Urinary bladder (tissue), 3 donors: ENCODE measurements at regions not wholly inside any gene's neighbourhood (a gene's known extent, or its start where the extent isn't known, plus 50 kb on each side); places are given as distances from the start of the nearest gene placed in this dataset.
"Not testable (repeated sequence)": the region's sequence is repeated elsewhere in the genome, so short reads cannot be mapped to it uniquely, and the experiment has no call there.

Source experiments
- DNase-seq: peaks from one replicate; pipeline ENCODE4 v3.0.0-alpha.2; 2015; ENCODE audit errors: extremely low spot score
- H3K27ac ChIP-seq: one replicate; pipeline ENCODE4 v1.5.1; 2013; ENCODE audit warnings: low read depth, mild to moderate bottlenecking, moderate library complexity
- H3K36me3 ChIP-seq: one replicate; pipeline ENCODE4 v1.6.1; 2013; ENCODE audit warnings: mild to moderate bottlenecking, moderate library complexity; ENCODE audit not compliant: insufficient read depth
- H3K4me1 ChIP-seq: one replicate; pipeline ENCODE4 v1.6.1; 2013; ENCODE audit warnings: mild to moderate bottlenecking, moderate library complexity; ENCODE audit not compliant: insufficient read depth
- H3K4me3 ChIP-seq: one replicate; pipeline ENCODE4 v1.5.1; 2013; ENCODE audit warnings: low read depth, low read length
- WGBS: extraction: QIAGEN DNeasy Blood & Tissue Kit; methylation state at CpG from one replicate; pipeline ENCODE4 v1.1.7; 2013; 5-methylcytosine and 5-hydroxymethylcytosine counted together
- donor health status: healthy with polysubstance abuse.
- donor health status: healthy.

DNA sequence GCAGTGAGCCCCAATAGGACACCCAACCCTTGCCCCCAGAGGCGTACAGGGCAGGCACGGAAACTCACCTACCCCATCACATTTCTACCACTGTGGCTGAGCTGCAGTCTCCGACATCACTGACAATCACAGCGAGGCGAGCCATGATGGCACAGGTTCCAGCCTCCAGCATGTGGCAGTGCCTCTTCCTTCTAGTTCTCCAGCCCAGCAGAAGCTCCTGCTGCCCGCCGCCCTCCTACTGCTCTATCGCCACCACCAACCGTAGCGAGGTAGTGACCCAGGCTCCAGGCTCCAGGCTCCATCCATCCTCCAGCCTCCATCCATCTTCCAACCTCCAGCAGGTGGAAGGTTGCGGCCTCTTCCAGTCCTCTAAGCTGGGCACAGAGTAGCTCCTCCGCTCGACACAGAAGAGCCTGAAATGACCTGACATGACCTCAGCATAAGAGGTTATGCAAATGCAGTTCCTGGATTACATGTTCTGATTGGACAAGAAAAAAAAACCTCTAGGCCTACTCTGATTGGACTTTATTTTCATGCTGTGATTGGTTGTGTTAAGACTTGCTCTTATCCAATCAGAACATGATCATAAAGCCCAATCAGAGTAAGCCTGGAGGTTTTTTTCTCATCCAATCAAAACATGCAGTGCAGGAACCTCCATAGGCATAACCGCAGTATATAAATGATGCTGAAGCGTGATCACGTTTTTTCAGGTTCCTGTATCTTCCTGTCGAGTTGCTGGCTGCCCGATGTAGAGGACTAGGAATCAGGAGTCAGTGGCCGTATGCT is 438.9 kb upstream of the ZNF337 start:
- Histone ChIP-seq H3K4me3 (no peak overlapping the region), H3K4me1 (no peaks in the 10 kb centered on the region), H3K27ac (no peak overlapping the region), H3K36me3 (no peaks in the 10 kb centered on the region)
- WGBS = 90% methylated on average over 19 of the region's 19 CpGs
- no peak for DNase-seq

DNA sequence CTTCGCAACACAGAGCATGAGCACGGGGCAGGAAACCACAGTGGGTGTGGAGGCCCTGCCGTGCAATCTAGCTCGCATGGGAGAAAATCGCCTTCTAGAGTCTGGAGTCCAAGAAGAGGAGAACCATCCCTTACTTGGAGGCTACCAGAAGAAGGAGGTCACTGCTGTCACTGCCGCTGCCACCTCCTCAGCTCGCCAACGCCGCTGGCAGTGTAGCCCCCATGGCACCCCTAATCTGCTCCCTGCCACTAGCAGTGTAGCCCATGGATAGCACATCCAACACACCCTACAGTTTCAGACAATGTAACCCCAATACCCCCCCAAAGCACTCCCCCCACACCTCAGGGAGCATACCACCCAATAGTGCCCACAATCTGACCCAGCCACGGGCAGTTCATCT is 438.0 kb upstream of the ZNF337 start:
- WGBS = 90% methylated on average over 10 of the region's 10 CpGs
- Histone ChIP-seq H3K27ac (no peak overlapping the region), H3K36me3 (no peaks in the 10 kb centered on the region), H3K4me1 (no peaks in the 10 kb centered on the region), H3K4me3 (no peak overlapping the region)
- DNase-seq = no peak

DNA sequence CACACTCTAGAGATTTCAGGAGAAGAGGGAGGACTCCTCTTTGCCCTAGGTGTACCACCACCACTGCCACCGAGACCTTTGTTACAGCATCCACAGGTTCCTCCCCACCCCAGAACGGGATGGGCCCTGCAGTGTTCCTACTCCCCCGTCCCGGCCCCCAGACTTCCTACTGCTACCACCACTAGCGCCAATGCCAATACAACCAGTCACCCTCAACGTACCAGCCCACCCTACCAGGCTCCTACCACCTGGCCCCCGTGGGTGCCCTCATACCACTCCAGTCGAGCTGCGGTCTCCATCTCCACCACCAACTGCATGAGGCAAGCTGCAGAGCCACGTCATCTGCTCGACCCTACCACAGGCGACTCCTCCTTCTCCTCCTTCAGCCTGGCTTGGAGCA is 437.1 kb upstream of the ZNF337 start:
- not testable (repeated sequence) for H3K27ac ChIP-seq, H3K4me1 ChIP-seq, H3K4me3 ChIP-seq, H3K36me3 ChIP-seq, DNase-seq
- WGBS = 88% methylated on average over 12 of the region's 12 CpGs

DNA sequence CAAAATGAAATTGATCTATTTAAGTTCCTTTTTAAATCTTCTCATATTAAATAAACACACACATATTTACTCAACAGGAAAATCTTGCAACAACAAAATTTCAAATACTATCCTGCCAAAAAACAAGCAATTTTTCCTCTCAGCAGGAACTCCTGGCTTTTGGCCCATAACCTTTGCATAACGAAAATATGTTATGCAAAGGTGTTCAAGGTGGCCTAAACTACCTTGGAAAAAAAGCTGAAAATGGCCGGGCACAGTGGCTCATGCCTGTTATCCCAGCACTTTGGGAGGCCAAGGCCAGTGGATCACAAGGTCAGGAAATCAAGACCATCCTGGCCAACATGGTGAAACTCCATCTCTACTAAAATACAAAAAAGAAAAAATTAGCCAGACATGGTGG is 424.3 kb upstream of the ZNF337 start:
- not testable (repeated sequence) for H3K4me3 ChIP-seq, H3K27ac ChIP-seq, H3K4me1 ChIP-seq, DNase-seq, H3K36me3 ChIP-seq
- WGBS = 68% methylated on average over 2 of the region's 2 CpGs

DNA sequence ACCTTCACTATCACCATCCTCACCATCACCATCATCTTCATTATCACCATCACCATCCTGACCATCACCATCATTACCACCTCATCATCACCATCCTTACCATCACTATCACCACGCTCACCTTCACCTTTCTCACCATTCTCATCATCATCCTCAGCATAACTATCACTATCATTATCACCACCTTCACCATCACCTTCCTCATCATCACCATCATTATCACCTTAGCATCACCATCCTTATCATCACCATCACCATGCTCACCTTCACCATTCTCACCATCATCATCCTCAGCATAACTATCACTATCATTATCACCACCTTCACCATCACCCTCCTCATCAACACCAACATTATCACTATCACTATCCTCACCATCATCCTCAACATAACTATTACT is 397.8 kb upstream of the ZNF337 start:
- H3K36me3 ChIP-seq, DNase-seq, H3K4me3 ChIP-seq, H3K4me1 ChIP-seq, H3K27ac ChIP-seq: not testable (repeated sequence)
- 79% methylated on average over 1 of the region's 1 CpG for WGBS

DNA sequence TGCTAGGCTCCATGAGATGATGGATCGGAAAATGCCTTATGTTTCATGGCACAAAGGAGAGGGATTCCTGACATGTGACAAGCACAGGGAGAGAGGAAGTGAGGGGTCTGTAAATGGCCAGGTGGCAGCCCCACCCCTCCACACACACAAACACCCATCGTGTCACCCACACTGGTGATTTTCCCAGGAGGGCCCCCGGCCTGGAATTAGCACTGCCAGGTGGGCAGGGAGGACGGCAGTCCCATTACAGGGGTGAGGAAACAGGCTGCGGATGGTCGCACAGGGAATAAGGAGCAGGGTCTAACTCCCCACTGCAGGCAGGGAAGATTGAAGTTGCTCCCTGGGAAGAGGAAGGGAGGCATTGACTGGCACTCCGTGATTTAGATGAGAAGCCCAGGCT is 395.3 kb upstream of the ZNF337 start:
- not testable (repeated sequence) for H3K27ac ChIP-seq, H3K4me1 ChIP-seq, DNase-seq, H3K4me3 ChIP-seq, H3K36me3 ChIP-seq
- WGBS = 68% methylated on average over 7 of the region's 7 CpGs

DNA sequence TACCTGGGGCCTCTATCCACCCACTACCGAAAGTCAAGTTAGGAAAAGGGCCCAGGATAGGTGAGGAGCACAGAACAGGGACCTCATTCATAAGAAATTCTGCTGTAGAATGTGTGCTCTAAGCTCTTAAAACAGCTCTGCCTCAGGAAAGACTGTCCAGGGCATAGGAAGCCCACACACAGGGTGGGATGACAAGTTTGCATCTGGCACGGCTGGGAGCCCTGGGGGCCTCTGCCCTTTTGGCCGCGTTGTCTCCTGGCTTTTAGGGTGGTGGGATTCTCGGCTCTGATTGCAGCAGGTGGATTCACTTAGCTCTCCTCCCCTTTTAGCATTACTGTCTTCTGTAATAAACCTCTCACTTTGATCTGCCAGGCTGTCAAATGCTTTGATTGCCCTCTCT is 389.5 kb upstream of the ZNF337 start:
- not testable (repeated sequence) for H3K4me1 ChIP-seq, H3K4me3 ChIP-seq, H3K36me3 ChIP-seq, DNase-seq, H3K27ac ChIP-seq
- 56% methylated on average over 4 of the region's 5 CpGs for WGBS

DNA sequence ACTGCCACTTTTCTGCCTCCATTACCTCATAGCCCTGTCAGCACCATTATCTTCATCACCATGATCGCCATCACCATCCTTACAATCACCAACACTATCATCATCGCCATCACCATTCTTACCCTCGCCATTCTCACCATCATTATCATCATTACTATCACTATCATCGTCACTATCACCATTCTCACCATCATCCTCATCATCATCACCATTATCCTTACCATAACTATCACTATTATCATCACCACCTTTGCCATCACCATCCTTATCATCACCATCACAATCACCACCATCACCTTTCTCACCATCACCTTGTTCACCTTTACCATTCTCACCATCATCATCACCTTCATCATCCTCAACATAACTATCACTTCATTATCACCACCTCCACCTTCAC is 377.3 kb upstream of the ZNF337 start:
- not testable (repeated sequence) for H3K36me3 ChIP-seq, H3K4me3 ChIP-seq, H3K4me1 ChIP-seq, H3K27ac ChIP-seq, DNase-seq
- WGBS = 83% methylated on average over 4 of the region's 4 CpGs

DNA sequence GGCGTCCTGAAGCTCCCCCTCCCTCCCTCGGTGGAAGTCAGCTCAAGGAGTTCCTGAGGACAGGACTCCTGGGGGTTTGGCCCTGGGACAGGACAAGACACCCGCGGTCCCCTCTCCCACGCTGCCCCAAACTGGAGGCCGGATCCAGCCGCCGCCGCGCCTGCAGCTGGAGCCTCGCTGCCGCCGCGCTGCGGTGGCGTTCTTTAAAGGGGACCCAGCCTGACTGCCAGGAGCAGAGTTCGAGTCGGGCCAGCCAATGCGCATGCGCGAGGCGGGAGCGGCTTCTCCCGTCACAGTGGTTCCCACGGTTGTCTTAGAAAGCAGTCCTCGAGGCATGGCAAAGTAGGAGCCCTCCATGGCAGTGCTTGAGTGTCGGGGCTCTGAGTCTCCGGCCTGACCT is 362.7 kb upstream of the ZNF337 start:
- not testable (repeated sequence) for H3K4me1 ChIP-seq, H3K27ac ChIP-seq, H3K4me3 ChIP-seq, DNase-seq, H3K36me3 ChIP-seq
- WGBS = no CpG with 5 or more reads among the region's 28 CpGs

DNA sequence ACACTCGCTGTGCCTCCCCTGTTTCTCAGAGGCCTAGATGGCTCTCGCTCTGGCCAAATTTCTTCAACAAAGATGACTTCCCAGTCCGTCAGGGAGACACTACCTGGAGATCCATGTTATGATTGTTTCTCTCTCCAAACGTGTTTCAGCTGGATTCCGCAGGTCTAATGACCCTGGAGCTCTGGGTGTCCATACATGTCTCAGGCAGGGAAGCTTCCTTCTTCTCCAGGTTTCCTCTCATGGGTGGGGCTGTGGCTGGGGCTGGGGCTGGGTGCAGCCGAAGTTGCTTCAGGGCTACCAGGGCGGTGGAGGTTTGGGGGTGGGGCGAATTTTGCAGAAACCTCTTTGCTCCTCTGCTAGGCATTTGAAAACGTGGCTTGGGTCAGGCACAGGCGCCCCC is 361.8 kb upstream of the ZNF337 start:
- DNase-seq, H3K27ac ChIP-seq, H3K4me1 ChIP-seq, H3K4me3 ChIP-seq, H3K36me3 ChIP-seq: not testable (repeated sequence)
- WGBS = no CpG with 5 or more reads among the region's 10 CpGs

DNA sequence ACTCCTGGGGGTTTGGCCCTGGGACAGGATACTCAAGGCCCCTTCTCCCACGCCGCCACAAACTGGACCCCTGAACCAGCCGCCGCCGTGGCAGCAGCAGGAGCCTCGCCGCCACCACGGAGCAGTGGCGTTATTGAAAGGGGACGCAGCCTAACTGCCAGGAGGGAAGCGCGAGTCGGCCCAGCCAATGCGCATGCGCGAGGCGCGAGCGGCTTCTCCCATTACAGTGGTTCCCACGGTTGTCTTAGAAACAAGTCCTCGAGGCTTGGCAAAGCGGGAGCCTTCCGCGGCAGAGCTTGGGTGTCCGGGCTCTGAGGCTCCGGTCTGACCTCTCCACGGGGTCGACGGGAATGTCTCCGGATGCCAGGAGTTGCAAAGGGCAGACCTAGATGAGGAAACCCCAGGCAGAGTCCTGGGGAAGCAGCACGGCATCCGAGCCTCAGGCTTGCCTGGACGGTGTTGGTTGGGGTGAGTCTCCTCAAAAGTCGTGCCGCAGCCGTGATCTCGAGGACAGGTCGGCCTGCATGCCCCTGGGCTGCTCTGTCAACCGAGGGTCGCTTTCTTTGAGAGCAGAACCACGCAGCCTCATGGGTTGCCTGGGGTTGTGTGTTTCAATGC is 360.6 kb upstream of the ZNF337 start:
- not testable (repeated sequence) for H3K36me3 ChIP-seq, H3K4me3 ChIP-seq, H3K27ac ChIP-seq, H3K4me1 ChIP-seq, DNase-seq
- no CpG with 5 or more reads among the region's 41 CpGs for WGBS

DNA sequence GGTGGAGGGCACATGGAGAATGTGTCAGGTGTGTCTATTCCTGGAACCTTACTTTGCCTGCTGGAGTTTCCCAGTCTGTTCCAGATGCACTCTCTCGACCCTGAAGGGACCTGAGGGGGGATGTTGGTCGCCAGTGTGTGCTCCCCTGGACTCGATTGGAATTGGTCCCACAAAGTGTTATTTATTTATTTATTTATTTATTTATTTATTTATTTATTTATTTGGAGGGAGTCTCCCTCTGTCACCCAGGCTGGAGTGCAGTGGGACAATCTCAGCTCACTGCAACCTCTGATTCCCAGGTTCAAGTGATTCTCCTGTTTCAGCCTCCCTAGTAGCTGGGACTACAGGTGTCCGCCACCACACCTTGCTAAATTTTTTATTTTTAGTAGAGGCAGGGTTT is 329.1 kb upstream of the ZNF337 start:
- not testable (repeated sequence) for H3K27ac ChIP-seq, H3K36me3 ChIP-seq, H3K4me3 ChIP-seq, DNase-seq, H3K4me1 ChIP-seq
- 100% methylated on average over 1 of the region's 4 CpGs for WGBS

DNA sequence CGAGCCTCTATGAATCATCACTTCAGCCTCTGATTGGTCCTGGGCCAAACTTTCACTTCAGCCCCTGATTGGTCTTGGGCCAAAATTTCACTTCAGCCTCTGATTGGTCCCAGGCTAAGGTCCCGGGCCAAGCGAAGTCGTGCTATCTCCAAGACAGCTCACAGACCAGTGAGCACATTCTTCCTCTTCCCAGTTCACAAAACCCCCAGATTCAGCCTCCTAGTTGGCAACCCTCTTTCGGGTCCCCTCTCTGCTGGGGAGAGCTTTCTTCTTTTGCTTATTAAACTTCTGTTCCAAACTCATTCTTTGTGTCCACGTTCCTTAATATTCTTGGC is 314.3 kb upstream of the ZNF337 start:
- no CpG with 5 or more reads among the region's 6 CpGs for WGBS
- not testable (repeated sequence) for H3K4me1 ChIP-seq, H3K36me3 ChIP-seq, H3K4me3 ChIP-seq, DNase-seq, H3K27ac ChIP-seq

DNA sequence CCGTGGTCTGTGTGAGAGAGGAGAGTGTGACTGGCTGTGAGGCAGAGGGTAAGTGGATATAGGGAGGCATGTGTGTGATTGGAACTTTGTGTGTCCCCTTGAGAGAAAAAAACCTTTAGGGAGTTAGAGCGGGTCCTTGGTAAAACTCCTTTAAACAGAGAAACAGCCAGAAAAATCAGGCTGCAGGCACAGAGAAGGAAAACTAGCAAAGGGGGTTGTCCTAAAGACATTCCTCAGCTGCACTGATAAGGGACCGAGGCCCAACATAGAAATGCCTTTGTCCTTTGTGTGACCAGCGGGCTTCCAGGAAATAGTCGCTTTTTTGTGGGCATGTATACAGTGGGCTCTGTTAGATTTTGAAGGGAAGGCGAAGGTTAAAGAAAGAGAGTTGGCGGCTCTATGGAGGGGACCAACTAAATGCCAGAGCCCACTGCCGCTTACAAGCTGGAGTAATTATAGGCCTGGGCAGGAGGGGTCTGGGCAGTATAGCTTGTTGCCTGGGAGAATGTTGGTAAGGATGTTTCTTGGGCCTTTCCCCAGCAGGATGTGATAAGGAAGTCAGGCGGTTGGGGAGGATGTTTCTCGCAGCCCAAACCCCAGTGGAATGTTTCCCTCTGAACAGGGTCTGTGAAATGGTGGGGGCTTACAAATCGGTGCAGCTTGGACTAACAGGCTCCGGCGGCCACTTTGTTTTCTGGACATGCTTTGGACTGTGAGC is 313.7 kb upstream of the ZNF337 start:
- DNase-seq = peak; percentile 5
- H3K4me3 ChIP-seq = peak overlapping the region; percentile 42
- not testable (repeated sequence) for H3K27ac ChIP-seq, H3K36me3 ChIP-seq, H3K4me1 ChIP-seq
- 5% methylated on average over 10 of the region's 13 CpGs for WGBS
